ENCODE measurements at regions not wholly inside any gene's neighbourhood (a gene's known extent, or its start where the extent isn't known, plus 50 kb on each side); places are given as distances from the start of the nearest gene placed in this dataset.

DNA sequence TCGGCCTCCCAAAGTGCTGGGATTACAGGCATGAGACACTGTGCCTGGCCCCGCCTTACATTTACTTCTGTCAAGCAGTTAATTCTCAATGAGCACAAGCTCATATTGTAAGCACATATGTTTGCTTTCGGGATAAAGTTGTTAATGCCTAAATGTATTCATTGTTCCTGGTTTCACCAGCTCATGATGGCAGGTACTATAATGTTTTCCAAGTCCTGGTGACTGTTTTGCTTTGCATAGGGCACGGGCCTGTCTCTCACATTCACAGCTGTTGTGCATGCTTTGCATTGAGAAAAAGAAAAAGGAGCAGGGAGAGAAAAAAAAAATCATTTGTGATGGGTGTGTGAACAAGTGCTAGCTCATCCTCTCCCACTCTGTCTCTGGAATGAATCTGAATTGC is 661.2 kb upstream of the TENM3 start:
- DNase-seq: no peak

DNA sequence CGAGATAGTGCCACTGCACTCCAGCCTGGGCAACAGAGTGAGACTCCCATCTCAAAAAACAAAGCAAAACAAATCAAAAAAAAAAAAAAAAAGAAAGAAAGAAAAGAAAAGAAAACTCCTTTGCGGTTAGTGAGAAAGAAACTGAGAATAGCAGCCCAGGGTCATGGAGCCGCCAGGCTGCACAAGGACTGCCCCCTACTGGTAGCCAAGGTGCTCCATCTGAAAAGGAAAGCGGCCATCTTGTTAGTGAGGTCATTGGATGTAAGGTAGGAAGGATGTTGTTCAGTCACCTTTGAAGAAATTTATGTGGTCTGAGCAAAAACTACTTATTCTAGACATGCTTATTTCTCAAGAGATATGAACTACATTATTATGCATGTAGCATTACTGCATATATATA is 660.6 kb upstream of the TENM3 start:
- no peak for DNase-seq

DNA sequence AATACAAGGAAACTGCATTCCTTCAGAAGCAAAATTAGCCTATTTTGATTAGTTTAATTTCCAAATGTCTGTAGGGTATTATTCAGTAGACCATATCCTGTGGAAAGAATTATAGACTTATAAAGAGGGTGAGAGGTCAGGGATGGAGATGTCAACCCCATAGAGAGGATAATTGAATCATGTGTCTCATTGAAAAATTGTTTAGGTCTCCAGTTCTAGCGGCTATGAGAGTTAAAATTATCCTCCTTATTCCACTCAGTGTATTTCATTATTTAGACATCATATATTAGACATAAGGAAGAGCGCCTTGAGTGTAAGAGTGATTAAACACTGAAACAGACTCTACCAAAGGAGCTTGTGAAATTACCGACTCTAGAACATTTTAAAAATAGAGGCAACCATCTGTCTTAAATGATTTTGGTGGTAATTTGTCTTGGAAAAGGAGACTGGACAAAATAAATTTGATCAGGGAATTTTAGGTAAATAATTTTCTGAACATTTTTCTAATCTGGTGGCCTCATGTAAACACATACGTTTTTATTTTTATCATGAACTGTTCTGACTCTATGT is 654.4 kb upstream of the TENM3 start:
- DNase-seq: no peak

DNA sequence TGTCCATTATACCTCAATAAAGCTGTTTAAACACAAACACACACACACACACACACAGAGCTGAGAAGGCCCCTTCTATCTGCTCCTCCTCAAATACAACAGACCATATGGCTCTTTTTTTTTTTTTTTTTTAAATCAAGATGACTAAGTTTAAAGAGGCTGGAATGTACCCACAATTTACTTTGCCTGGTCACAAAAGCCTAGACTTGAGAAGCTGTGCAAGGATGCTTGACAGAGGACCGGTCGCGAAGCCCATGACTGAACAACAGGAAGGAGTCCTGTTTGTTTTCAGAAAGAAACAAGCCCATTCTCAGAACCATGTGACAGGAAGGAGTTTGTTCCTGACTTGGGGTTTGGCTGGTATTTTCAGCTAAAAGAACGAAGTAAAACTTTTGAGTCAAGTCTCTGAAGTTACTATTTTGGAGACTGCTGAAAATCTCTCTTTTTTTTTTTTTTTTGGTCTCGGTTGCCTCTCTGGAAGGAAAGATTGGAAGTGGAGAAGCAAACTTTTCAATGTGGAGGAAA is 650.9 kb upstream of the TENM3 start:
- no peak for DNase-seq

DNA sequence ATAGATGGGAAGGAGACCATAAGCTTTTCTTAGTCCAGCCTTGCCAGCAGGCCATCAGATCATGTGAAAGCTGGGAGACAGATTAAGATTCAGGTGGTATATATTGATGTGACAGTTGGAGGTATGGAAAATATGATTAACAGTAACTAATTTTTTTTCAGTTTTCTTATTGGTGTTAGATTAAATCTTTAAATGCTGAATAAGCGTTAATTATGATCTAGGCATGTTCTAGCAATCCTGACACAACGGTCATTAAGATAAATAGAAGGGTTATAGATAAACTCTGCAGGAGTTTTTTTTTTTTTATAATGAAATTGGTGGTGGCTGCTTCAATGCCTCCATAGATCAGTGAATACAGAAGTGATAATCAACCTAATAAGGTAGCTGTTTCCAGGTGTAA is 649.5 kb upstream of the TENM3 start:
- DNase-seq: no peak

GRCh38 chr4:181594188-181594587 is 649.0 kb upstream of the TENM3 start:
- no peak for DNase-seq

- DNase-seq: no peak
Measured at GRCh38 chr4:181595716-181596115, 647.5 kb upstream of the TENM3 start.

- DNase-seq: no peak
Measured at GRCh38 chr4:181597766-181598165, 645.4 kb upstream of the TENM3 start.

DNA sequence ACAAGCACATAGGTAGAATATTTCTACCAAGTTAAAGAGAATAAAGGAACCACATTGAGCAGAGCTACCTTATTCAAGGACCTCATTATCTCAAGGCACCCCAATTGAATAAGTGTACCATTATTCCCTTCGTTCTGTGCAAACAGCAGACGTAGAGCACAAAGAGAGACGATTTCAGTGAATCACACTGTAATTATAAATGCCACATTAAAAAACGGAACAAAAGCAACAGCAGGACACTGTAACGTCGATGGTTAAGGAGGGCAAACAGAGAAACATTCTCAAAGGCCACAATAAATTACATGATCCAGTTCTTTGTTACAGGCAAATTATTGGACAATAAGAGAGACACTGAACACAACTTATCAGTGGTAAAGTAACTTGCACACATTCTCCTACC is 644.1 kb upstream of the TENM3 start:
- DNase-seq: no peak

- no peak for DNase-seq
Measured at GRCh38 chr4:181601103-181601502, 642.1 kb upstream of the TENM3 start.

DNA sequence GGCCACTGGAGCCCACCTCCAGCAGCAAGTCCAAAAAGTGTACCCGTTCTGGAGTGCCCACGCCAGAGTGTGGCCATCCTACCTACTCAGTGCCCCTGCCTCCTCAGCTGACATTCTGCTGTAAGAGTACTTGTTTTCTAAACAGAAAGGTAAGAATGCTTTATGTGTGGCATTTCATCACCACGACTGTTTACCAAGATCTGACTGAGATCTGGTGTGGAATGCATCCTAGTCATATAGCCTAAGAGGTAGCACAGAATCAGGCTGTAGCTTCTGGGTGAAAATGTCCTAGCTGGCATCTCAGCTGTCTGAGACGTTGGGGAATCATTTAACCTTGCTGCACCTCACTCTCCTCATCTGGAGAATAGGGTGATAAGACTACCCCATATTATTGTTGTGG is 638.7 kb upstream of the TENM3 start:
- DNase-seq: no peak

- DNase-seq: no peak
Measured at GRCh38 chr4:181606300-181606699, 636.9 kb upstream of the TENM3 start.

DNA sequence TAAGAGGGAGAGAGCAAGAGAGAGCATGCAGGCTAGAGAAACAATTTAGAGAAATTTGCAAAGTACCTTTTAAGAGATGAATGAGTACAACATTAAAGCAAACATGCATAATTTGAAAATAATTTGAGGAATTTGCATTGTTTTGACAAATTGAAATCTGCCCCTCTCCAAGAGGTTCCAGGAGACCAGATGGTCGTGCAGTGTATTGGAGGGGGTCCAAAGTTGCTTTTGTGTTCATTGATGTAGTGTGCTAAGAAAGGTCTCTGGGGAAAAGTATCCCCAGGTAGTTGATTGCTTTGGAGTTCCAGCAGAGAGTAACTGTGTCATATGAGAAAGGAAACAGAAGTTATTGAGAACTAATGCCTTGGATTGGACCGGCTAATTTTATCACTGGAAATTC is 635.0 kb upstream of the TENM3 start:
- peak; percentile 3 for DNase-seq

GRCh38 chr4:181611033-181611711 is 632.0 kb upstream of the TENM3 start:
- DNase-seq: no peak

DNA sequence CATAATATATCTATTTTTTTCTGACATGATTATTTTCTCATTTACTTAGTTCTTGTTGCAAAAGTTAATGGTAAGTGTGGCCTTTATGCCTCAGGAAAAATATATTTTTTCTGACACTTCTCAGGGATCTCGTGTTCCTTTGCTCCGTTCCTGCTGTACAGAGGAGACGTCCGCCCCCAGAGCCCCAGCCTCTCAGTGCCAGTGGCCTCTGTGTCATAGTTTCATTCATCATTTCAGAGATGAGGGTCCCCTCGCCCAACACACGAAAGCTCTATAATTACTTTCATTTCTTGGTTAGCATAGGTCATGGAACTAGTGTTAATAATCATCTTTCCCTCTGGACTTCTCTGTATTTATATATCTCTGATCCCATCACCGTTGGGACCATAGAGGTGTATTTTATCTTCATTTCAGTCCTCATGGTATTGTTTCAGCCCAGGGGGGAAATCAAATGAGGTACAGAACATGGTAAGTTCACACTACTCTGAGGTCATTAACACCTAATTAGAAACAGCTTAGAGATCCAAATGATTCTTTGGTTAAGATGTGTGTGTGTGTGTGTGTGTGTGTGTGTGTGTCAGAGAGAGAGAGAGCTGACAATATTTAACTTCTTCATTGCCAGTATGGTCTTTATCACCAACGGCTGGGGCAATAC is 631.1 kb upstream of the TENM3 start:
- no peak for DNase-seq

- DNase-seq: no peak
Measured at GRCh38 chr4:181613200-181613599, 630.0 kb upstream of the TENM3 start.

DNA sequence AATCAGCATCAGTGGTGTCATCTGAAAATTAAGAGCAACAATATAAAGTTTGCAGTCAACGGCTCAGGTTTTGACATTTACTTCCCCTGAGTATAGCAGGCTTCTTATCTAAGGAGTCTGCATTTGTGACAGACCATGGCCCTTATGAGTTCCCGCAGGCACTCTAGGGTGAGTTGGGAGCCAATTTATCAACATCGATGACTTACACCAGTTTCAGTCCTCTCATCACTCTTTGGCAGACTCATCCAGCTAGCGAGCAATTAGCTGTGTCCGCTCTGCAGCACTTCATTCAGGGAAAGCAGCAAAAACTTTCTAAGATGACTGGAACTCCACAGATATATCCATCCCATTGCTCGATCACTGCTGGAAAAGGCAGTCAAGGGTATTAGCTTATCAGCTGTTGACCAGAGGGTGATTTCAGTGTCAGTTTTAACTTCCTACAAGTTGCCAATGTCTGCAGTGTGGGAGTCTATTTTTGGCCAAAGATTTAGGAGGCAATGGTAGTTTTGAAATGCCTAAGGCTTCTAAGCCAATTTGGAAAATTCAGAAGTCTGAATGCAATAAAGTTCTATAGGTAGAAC is 625.1 kb upstream of the TENM3 start:
- DNase-seq: no peak

DNA sequence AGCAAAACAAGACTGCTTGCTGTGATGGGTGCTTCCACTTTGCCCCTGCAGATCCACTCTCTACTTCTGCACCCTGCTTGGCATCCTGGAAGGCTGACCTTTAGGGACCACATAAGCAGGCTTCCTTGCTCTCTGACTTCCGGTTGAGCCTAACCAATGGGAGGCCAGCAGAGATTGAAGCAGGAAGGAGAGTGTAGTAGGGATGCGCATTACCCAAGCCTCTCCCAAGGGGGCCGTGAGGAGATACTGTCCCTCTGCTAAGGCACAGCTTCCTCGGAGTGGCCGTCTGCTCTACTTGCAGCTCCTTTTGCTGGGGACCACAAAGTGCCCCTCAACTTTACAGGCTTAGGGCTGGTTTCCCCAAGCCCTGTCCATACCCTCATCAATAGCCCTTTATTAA is 624.3 kb upstream of the TENM3 start:
- DNase-seq: no peak

GRCh38 chr4:181619651-181620050 is 623.6 kb upstream of the TENM3 start:
- DNase-seq: no peak

DNA sequence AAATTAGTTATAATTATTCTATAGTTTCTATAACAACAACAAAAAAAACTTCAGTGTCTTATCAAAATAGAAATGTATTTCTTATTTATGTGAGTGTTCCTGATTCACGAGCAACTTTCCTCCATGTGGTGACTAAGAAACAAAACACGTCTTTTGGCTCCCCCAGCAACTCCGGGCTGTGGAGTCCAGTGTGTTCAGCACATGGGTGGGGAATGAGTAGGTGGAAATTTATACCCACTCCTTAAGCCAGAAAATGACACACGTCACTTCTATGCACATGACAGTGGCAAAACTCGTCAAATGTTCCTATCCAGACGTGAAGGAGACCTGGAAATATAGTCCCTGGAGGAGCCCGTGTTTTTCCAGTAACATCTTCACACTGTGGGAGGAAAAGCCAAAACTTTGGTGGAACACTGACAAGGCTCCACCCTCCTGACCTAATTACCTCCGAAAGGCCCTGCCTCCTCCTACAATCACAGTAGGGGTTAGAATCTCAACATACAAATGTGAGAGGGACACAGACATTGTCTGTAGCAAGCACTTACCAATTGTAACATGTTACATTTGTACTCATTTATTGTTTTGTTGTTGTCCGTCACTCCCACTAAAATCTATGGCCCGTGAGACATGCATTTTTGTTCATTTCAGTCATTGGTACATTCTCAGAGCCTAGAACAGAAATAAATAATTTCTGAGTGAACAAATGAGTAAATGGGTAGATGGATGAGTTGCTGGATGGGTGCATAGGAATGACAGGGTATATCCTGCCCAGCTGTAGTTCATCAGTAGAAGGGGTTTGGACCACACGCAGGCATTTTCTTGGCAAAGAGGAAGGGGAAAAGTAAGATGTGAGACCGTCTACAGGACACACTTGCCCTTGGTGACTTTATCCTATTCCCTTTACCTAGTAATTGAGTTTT is 605.8 kb upstream of the TENM3 start:
- DNase-seq: no peak

GRCh38 chr4:181643466-181643865 is 599.7 kb upstream of the TENM3 start:
- no peak for DNase-seq

DNA sequence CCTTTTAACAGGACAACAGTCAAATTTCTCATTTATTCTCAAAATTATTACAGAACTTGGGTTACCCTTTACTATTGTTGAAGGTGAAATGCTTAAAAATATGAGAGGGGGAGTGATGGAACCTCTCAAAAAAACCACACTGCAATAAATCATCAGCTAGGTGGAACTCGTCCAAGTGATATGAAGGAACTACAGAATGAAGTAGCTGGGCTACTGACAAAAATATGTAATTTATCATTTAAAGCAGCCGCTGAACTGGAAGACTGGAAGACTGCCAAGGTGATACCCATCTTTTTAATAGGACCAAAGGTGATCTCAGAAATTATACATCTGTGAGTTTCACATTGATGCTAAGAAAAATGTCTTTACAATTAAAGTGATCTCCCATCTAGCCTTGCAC is 597.7 kb upstream of the TENM3 start:
- no peak for DNase-seq

DNA sequence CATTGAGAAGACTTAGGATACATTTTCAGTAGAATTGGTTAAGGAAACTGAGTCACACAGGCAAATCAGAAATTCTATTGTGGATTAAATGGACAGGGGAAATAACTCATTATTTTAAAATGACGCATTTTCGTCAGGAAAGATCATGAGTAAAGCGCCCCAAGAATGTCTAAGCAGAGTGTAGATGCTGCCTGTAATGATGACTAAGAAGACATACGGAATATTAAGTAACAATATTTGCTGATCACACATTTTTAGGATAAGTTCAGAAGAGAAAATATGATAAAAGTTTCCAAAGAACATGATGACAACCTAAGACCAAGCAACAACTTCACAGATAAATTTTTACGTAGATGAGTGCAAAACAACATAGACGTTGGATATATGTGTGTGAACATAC is 596.3 kb upstream of the TENM3 start:
- no peak for DNase-seq
